HepG2 (cell line): ENCODE measurements at regions not wholly inside any gene's neighbourhood (a gene's known extent, or its start where the extent isn't known, plus 50 kb on each side); places are given as distances from the start of the nearest gene placed in this dataset.
A peak's percentile ranks its signal among the peaks of the same experiment; 100 is the strongest.

Experiments used
- ATF7 ChIP-seq, 2 experiments: fragments of 450-650 bp in 1 of 2; sonication (generic) in 1 of 2; formaldehyde crosslinking in 1 of 2; IDR thresholded peaks; 2 replicates each; pipeline versions ENCODE4 v1.4.0 to v1.6.1; 2016 to 2020; ENCODE audit warnings: antibody characterized with exemption in 1 of 2, mild to moderate bottlenecking in 1 of 2, missing genetic modification reagents in 1 of 2
- CBX1 ChIP-seq: IDR thresholded peaks from one replicate; pipeline ENCODE4 v1.6.1; 2016; ENCODE audit warnings: antibody characterized with exemption, low read depth
- CHCHD3 ChIP-seq: sonication (generic); formaldehyde crosslinking; IDR thresholded peaks from 2 replicates; pipeline ENCODE4 v1.8.0; 2022; ENCODE audit warnings: mild to moderate bottlenecking, missing genetic modification reagents, moderate library complexity
- PITX1 ChIP-seq: sonication (generic); formaldehyde crosslinking; IDR thresholded peaks from 2 replicates; pipeline ENCODE4 v1.5.1; 2020; ENCODE audit warnings: mild to moderate bottlenecking, missing genetic modification reagents
- SALL2 ChIP-seq: sonication (generic); formaldehyde crosslinking; IDR thresholded peaks from 2 replicates; pipeline ENCODE4 v1.8.1; 2023; ENCODE audit warnings: mild to moderate bottlenecking, missing genetic modification reagents, inconsistent platforms
- SIX4 ChIP-seq: sonication (generic); formaldehyde crosslinking; IDR thresholded peaks from 2 replicates; pipeline ENCODE4 v1.4.0; 2020; ENCODE audit warnings: missing genetic modification reagents
- SNRNP70 ChIP-seq: fragments of 200-400 bp; formaldehyde crosslinking; IDR thresholded peaks from 2 replicates; pipeline ENCODE4 v1.6.1; 2017; ENCODE audit warnings: mild to moderate bottlenecking, low read depth, low read length, moderate library complexity
- SRSF9 ChIP-seq: fragments of 200-400 bp; formaldehyde crosslinking; IDR thresholded peaks from 2 replicates; pipeline ENCODE4 v1.6.1; 2018; ENCODE audit warnings: borderline replicate concordance, mild to moderate bottlenecking, low read depth, low read length; ENCODE audit not compliant: insufficient read depth, poor library complexity, severe bottlenecking
- TCF7 ChIP-seq: sonication (generic); IDR thresholded peaks from 2 replicates; pipeline ENCODE4 v1.6.1; 2016; ENCODE audit warnings: antibody characterized with exemption, low read depth
- ZEB1 ChIP-seq: IDR thresholded peaks from 2 replicates; pipeline ENCODE4 v1.6.1; 2012; ENCODE audit warnings: mild to moderate bottlenecking, low read depth, inconsistent platforms; ENCODE audit not compliant: insufficient replicate concordance
- ZFYVE20 ChIP-seq: sonication (generic); formaldehyde crosslinking; IDR thresholded peaks from 2 replicates; pipeline ENCODE4 v1.8.0; 2023; ENCODE audit warnings: low read depth, mild to moderate bottlenecking, moderate library complexity, missing genetic modification reagents, borderline replicate concordance
- ZNF674 ChIP-seq: sonication (generic); formaldehyde crosslinking; IDR thresholded peaks from 2 replicates; pipeline ENCODE4 v1.5.0; 2020; ENCODE audit warnings: low read depth, mild to moderate bottlenecking, missing genetic modification reagents
- ZNF761 ChIP-seq: sonication (generic); formaldehyde crosslinking; conservative IDR thresholded peaks from 2 replicates; pipeline ENCODE4 v1.4.0; 2020; ENCODE audit warnings: mild to moderate bottlenecking, missing genetic modification reagents
- TF ChIP-seq, protein P1 (sequence below): sonication (generic); formaldehyde crosslinking; IDR thresholded peaks from 2 replicates; pipeline ENCODE4 v1.4.0; 2020; ENCODE audit warnings: missing genetic modification reagents, borderline replicate concordance
- TF ChIP-seq, protein P2 (sequence below): sonication (generic); formaldehyde crosslinking; IDR thresholded peaks from 2 replicates; pipeline ENCODE4 v1.5.0; 2020; ENCODE audit warnings: mild to moderate bottlenecking, missing genetic modification reagents, borderline replicate concordance
- TF ChIP-seq, protein P3 (sequence below): IDR thresholded peaks from 2 replicates; pipeline ENCODE4 v1.6.1; 2016; ENCODE audit warnings: missing biosample characterization, missing genetic modification reagents, low read depth

DNA sequence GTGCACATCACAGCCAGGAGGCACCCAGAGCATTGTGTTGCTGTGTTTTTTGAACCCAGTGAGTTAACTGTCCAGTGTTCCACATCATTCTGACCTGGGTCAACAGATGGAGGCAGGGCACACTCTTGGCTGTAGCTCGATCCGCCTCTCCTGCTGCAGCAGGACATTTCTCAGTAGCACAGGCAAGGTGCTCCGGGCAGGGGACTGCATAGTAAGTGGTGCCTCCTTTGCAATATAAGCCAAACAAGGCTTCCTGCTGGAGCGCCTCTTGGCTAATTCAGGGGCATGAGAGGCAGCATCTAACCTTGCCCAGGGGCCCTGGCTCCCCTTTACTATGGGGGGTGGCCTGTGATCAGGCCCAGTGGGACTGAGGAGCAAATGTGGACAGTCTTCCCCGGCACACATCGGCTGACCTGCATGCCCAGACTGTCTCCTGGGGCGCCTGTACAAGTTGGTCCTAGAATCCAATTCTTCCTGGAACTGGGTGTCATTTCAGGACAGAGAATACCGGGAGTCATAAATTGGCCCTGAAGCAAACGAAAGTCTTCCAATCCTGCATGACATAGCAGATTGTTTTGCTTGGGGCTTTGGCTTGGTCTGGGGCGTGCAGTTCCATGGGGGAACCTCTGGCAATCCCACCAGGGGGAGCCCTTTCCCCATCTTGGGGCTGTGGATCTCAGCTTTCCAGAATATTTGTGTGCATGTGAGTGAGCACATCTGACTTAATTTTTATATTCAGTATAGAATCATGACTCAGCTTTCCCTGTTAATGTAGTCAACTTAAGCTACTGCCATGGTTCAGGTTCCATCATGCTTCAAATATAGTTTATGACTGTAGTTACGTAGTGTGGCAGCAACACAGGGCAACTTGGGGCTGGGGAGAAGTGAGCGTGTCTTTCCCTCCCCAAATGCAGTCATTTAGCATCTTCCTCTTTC, 56.0 kb upstream of the DDR1 start (continued):
- TF ChIP-seq CBX1 (no peak), SRSF9 (no peak), PITX1 (peak; percentile 62), CHCHD3 (CRISPR knock-in tag) (no peak), ZNF674 (CRISPR knock-in tag) (no peak), ZEB1 (no peak), SNRNP70 (no peak), ATF7 (IDR thresholded peaks at IDR 0.05) (no peak), ATF7 (CRISPR knock-in tag; IDR thresholded peaks at IDR 0.05) (no peak), SALL2 (CRISPR knock-in tag) (peak; percentile 53; the same call in 1 of the 2 replicates), ZNF761 (CRISPR knock-in tag) (no peak; the same call in 1 of the 2 replicates), TCF7 (no peak), ZFYVE20 (CRISPR knock-in tag) (no peak), SIX4 (CRISPR knock-in tag) (no peak)
- TF ChIP-seq, protein P1, sequence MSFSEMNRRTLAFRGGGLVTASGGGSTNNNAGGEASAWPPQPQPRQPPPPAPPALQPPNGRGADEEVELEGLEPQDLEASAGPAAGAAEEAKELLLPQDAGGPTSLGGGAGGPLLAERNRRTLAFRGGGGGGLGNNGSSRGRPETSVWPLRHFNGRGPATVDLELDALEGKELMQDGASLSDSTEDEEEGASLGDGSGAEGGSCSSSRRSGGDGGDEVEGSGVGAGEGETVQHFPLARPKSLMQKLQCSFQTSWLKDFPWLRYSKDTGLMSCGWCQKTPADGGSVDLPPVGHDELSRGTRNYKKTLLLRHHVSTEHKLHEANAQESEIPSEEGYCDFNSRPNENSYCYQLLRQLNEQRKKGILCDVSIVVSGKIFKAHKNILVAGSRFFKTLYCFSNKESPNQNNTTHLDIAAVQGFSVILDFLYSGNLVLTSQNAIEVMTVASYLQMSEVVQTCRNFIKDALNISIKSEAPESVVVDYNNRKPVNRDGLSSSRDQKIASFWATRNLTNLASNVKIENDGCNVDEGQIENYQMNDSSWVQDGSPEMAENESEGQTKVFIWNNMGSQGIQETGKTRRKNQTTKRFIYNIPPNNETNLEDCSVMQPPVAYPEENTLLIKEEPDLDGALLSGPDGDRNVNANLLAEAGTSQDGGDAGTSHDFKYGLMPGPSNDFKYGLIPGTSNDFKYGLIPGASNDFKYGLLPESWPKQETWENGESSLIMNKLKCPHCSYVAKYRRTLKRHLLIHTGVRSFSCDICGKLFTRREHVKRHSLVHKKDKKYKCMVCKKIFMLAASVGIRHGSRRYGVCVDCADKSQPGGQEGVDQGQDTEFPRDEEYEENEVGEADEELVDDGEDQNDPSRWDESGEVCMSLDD (CRISPR knock-in tag): no peak
- TF ChIP-seq, protein P2, sequence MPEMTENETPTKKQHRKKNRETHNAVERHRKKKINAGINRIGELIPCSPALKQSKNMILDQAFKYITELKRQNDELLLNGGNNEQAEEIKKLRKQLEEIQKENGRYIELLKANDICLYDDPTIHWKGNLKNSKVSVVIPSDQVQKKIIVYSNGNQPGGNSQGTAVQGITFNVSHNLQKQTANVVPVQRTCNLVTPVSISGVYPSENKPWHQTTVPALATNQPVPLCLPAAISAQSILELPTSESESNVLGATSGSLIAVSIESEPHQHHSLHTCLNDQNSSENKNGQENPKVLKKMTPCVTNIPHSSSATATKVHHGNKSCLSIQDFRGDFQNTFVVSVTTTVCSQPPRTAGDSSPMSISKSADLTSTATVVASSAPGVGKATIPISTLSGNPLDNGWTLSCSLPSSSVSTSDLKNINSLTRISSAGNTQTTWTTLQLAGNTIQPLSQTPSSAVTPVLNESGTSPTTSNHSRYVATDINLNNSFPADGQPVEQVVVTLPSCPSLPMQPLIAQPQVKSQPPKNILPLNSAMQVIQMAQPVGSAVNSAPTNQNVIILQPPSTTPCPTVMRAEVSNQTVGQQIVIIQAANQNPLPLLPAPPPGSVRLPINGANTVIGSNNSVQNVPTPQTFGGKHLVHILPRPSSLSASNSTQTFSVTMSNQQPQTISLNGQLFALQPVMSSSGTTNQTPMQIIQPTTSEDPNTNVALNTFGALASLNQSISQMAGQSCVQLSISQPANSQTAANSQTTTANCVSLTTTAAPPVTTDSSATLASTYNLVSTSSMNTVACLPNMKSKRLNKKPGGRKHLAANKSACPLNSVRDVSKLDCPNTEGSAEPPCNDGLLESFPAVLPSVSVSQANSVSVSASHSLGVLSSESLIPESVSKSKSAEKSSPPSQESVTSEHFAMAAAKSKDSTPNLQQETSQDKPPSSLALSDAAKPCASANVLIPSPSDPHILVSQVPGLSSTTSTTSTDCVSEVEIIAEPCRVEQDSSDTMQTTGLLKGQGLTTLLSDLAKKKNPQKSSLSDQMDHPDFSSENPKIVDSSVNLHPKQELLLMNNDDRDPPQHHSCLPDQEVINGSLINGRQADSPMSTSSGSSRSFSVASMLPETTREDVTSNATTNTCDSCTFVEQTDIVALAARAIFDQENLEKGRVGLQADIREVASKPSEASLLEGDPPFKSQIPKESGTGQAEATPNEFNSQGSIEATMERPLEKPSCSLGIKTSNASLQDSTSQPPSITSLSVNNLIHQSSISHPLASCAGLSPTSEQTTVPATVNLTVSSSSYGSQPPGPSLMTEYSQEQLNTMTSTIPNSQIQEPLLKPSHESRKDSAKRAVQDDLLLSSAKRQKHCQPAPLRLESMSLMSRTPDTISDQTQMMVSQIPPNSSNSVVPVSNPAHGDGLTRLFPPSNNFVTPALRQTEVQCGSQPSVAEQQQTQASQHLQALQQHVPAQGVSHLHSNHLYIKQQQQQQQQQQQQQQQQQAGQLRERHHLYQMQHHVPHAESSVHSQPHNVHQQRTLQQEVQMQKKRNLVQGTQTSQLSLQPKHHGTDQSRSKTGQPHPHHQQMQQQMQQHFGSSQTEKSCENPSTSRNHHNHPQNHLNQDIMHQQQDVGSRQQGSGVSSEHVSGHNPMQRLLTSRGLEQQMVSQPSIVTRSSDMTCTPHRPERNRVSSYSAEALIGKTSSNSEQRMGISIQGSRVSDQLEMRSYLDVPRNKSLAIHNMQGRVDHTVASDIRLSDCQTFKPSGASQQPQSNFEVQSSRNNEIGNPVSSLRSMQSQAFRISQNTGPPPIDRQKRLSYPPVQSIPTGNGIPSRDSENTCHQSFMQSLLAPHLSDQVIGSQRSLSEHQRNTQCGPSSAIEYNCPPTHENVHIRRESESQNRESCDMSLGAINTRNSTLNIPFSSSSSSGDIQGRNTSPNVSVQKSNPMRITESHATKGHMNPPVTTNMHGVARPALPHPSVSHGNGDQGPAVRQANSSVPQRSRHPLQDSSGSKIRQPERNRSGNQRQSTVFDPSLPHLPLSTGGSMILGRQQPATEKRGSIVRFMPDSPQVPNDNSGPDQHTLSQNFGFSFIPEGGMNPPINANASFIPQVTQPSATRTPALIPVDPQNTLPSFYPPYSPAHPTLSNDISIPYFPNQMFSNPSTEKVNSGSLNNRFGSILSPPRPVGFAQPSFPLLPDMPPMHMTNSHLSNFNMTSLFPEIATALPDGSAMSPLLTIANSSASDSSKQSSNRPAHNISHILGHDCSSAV (CRISPR knock-in tag): no peak
- TF ChIP-seq, protein P3, sequence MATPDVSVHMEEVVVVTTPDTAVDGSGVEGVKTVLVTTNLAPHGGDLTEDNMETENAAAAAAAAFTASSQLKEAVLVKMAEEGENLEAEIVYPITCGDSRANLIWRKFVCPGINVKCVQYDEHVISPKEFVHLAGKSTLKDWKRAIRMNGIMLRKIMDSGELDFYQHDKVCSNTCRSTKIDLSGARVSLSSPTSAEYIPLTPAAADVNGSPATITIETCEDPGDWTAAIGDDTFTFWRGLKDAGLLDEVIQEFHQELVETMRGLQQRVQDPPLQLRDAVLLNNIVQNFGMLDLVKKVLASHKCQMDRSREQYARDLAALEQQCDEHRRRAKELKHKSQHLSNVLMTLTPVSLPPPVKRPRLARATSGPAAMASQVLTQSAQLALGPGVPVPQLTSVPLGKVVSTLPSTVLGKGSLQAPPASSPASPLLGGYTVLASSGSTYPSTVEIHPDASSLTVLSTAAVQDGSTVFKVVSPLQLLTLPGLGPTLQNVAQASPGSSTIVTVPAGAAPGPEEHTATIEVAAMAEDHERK (CRISPR knock-in tag): no peak
